ENCODE measurements at regions not wholly inside any gene's neighbourhood (a gene's known extent, or its start where the extent isn't known, plus 50 kb on each side); places are given as distances from the start of the nearest gene placed in this dataset.

DNA sequence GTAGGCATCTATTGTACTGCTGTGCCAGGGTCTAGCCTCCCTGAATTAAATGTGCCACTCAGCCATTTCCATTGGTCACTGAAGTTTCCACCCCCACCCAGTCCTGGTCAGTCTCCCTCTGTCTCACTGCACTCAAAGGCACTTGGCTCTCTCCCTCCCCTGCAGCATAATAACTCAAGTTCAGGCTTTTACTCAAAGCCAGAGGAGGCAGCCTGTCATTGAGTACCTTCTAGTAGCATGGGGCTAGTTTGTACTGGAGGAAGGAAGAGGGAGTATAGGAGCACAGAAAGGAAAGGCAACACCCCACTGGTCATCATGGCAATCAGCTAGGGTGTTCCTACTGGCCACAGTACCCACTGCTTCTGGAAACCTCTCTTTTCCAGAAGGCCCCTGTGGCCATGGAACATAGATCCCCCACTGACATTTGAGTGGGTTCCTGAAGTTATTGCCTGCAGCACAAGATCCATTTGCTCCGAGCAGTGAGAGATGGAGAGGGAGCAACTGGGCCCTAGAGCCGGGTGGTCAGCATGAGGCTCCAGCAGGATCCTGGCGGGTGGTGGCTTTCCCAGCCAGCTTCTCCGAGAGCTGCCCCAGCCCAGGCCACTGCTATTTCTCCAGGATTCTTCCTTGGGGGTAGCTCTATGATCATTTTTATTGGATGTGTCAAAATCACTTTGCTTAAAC is 89.9 kb upstream of the CPEB4 start:
- no peaks in the 10 kb centered on the region for H3K36me3 ChIP-seq (ENCODE audit: control insufficient read depth, insufficient read depth, low read length)
- TF ChIP-seq CTCF (IDR thresholded peaks at IDR 0.05; ENCODE audit: insufficient read depth, low read length, poor library complexity, severe bottlenecking): no peak
- no peaks in the 10 kb centered on the region for H3K27me3 ChIP-seq (ENCODE audit: control insufficient read depth, insufficient read depth, low read length)
- no peak for DNase-seq (ENCODE audit: low read depth)
- H3K4me3 ChIP-seq (ENCODE audit: low read depth, low read length): no peak overlapping the region

DNA sequence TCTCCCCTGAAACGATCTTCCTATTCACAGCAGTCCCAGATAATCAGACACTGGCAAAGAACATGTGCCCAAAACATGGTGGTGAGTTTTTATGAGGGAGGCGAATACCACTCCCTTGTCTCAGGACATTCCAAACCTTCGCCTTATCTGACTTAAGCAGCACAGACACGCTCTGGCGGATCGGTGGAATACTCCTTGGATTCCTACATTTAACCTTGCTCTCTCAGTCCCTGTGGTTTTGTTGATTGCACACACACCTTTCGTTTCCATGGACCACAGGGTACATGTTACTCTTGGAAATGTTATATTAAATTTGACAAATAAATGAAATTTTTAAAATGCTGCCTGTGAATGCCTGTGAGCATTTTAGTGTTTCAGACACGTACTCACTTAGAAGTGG is 87.8 kb upstream of the CPEB4 start:
- peak; percentile 87 for DNase-seq (ENCODE audit: low read depth)
- Histone ChIP-seq H3K4me3 (ENCODE audit: low read depth, low read length) (no peak overlapping the region), H3K36me3 (ENCODE audit: control insufficient read depth, insufficient read depth, low read length) (no peaks in the 10 kb centered on the region), H3K27me3 (ENCODE audit: control insufficient read depth, insufficient read depth, low read length) (no peaks in the 10 kb centered on the region)
- no peak for TF ChIP-seq CTCF (IDR thresholded peaks at IDR 0.05; ENCODE audit: insufficient read depth, low read length, poor library complexity, severe bottlenecking)

- H3K27me3 ChIP-seq (ENCODE audit: control insufficient read depth, insufficient read depth, low read length): no peaks in the 10 kb centered on the region
- no peaks in the 10 kb centered on the region for H3K36me3 ChIP-seq (ENCODE audit: control insufficient read depth, insufficient read depth, low read length)
- TF ChIP-seq CTCF (IDR thresholded peaks at IDR 0.05; ENCODE audit: insufficient read depth, low read length, poor library complexity, severe bottlenecking): no peak
- no peak for DNase-seq (ENCODE audit: low read depth)
- H3K4me3 ChIP-seq (ENCODE audit: low read depth, low read length): no peak overlapping the region
Observed at GRCh38 chr5:173801006-173801405, 87.1 kb upstream of the CPEB4 start.

DNA sequence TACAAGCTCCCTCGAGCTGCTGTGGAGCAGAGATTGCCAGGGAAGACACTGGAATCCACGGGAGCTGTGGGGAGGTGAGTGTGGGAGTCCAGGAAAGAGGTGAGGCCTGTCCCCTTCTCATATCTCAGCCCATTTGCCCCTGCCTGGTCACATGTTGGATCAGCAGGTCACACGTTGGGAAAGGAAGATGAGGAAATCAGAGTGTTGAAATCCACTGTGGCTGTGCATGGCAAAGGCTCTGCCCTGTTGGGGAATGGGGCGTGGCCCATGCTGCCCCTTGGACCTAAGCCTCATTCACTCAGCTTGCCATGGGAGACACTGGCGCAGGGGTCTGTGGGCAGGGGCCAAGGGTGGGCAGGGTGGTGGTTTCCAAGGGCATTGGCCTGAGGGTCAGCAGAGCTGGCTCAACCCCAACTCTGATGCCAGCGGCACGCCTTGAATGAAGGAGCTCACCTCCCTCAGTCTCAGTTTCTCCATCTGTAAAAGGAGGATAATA is 85.4 kb upstream of the CPEB4 start:
- Histone ChIP-seq H3K27me3 (ENCODE audit: control insufficient read depth, insufficient read depth, low read length) (no peaks in the 10 kb centered on the region), H3K36me3 (ENCODE audit: control insufficient read depth, insufficient read depth, low read length) (no peaks in the 10 kb centered on the region), H3K4me3 (ENCODE audit: low read depth, low read length) (no peak overlapping the region)
- DNase-seq (ENCODE audit: low read depth): no peak
- no peak for TF ChIP-seq CTCF (IDR thresholded peaks at IDR 0.05; ENCODE audit: insufficient read depth, low read length, poor library complexity, severe bottlenecking)

- H3K36me3 ChIP-seq (ENCODE audit: control insufficient read depth, insufficient read depth, low read length): no peaks in the 10 kb centered on the region
- no peak for DNase-seq (ENCODE audit: low read depth)
- no peak for TF ChIP-seq CTCF (IDR thresholded peaks at IDR 0.05; ENCODE audit: insufficient read depth, low read length, poor library complexity, severe bottlenecking)
- H3K4me3 ChIP-seq (ENCODE audit: low read depth, low read length): no peak overlapping the region
- no peaks in the 10 kb centered on the region for H3K27me3 ChIP-seq (ENCODE audit: control insufficient read depth, insufficient read depth, low read length)
Observed at GRCh38 chr5:173804579-173804978, 83.6 kb upstream of the CPEB4 start.

All from kidney epithelial cell (primary cell).